HG03025 (cell line): ENCODE measurements at regions not wholly inside any gene's neighbourhood (a gene's known extent, or its start where the extent isn't known, plus 50 kb on each side); places are given as distances from the start of the nearest gene placed in this dataset.

Experiments
- ATAC-seq: cut with Tn5 transposase; IDR thresholded peaks from one replicate; pipeline ENCODE4 v1.9.1; 2021; ENCODE audit warnings: mild to moderate bottlenecking, moderate library complexity; ENCODE audit not compliant: unreplicated experiment, low FRiP score

- no peak for ATAC-seq
Measured at GRCh38 chr13:110826861-110827672, 87.8 kb downstream of the ANKRD10 start.
